HepG2 (cell line): ENCODE measurements at regions not wholly inside any gene's neighbourhood (a gene's known extent, or its start where the extent isn't known, plus 50 kb on each side); places are given as distances from the start of the nearest gene placed in this dataset.

Source experiments
- ATAC-seq: fragments of 200-7000 bp; cut with Tn5 transposase; 3 replicates; pipeline ENCODE4 v1.9.1; 2020; ENCODE audit warnings: mild to moderate bottlenecking, moderate library complexity
- BruUV-seq: library from RNA; stranded (reverse); fragments of 400-500 nt; replicated peaks from 2 replicates; lab custom pipeline; 2021; lab: Mats Ljungman, UMichigan
- CTCF ChIA-PET: fragments of 300-600 bp; formaldehyde crosslinking; extraction: SDS; loops from one replicate; lab custom pipeline; 2021; ENCODE audit warnings: low total read pairs, inconsistent platforms, low intra/inter-chr PET ratio; lab: Yijun Ruan, JAX
- POLR2A ChIA-PET: fragments of 350-600 bp; sonication (Branson Sonifier 250); formaldehyde crosslinking; loops from one replicate; lab custom pipeline; 2020; ENCODE audit warnings: antibody characterized with exemption, inconsistent platforms; lab: Yijun Ruan, JAX
- DNase-seq: peaks from one replicate; pipeline ENCODE4 v3.0.0-alpha.2; 2015; ENCODE audit warnings: low spot score
- FAIRE-seq: peaks from 3 replicates; lab custom pipeline; 2011; peaks lifted over from hg19 to GRCh38; lab: Jason Lieb, UNC
- H2AFZ ChIP-seq: one replicate; pipeline ENCODE4 v1.6.1; 2011; ENCODE audit warnings: low read length, inconsistent platforms
- H3K27ac ChIP-seq: fragments of 300-600 bp; 3 replicates; pipeline ENCODE4 v1.8.0; 2011; ENCODE audit warnings: mixed run types, mild to moderate bottlenecking, mixed read lengths, low read length, inconsistent platforms; ENCODE audit not compliant: insufficient read depth; ENCODE audit errors: extremely low read length
- H3K27me3 ChIP-seq, 2 experiments: fragments of 200-600 bp in 1 of 2; 2 replicates in 1 of 2; 3 replicates in 1 of 2; pipeline versions ENCODE4 v1.6.0 to v1.8.0; 2011; ENCODE audit warnings: low read length in 2 of 2, mild to moderate bottlenecking in 2 of 2, moderate library complexity in 2 of 2, inconsistent platforms in 1 of 2; ENCODE audit not compliant: insufficient read depth in 2 of 2, control insufficient read depth in 1 of 2
- H3K36me3 ChIP-seq, 2 experiments: fragments of 200-600 bp in 1 of 2; replicated peaks in 1 of 2; 2 replicates in 1 of 2; 3 replicates in 1 of 2; pipeline versions ENCODE4 v1.5.1 to v1.8.0; 2011; ENCODE audit warnings: low read length in 2 of 2, inconsistent platforms in 1 of 2; ENCODE audit not compliant: insufficient read depth in 2 of 2, control insufficient read depth in 1 of 2
- H3K4me1 ChIP-seq: 2 replicates; pipeline ENCODE4 v1.5.1; 2012; ENCODE audit warnings: low read length, inconsistent platforms; ENCODE audit not compliant: insufficient read depth
- H3K4me2 ChIP-seq: 2 replicates; pipeline ENCODE4 v1.6.0; 2011; ENCODE audit warnings: low read depth, low read length, inconsistent platforms
- H3K4me3 ChIP-seq, 3 experiments: fragments of 200-600 bp in 1 of 3; sonication (generic), shearing (Covaris generic) in 1 of 3; replicated peaks in 1 of 3; 2 replicates each; pipeline ENCODE4 v1.5.1; 2011 to 2016; ENCODE audit warnings: low read length in 3 of 3, inconsistent platforms in 2 of 3, low read depth in 2 of 3, mild to moderate bottlenecking in 2 of 3, control low read depth in 1 of 3, mixed read lengths in 1 of 3; ENCODE audit not compliant: insufficient read depth in 1 of 3
- H3K79me2 ChIP-seq: one replicate; pipeline ENCODE4 v1.6.1; 2011; ENCODE audit warnings: low read length, inconsistent platforms; ENCODE audit not compliant: insufficient read depth
- H3K9ac ChIP-seq: 2 replicates; pipeline ENCODE4 v1.6.0; 2011; ENCODE audit warnings: mild to moderate bottlenecking, low read depth, low read length, inconsistent platforms; ENCODE audit not compliant: insufficient read depth
- H3K9me3 ChIP-seq: 2 replicates; pipeline ENCODE4 v1.5.1; 2012; ENCODE audit warnings: mild to moderate bottlenecking, low read length
- H4K20me1 ChIP-seq: 2 replicates; pipeline ENCODE4 v1.6.0; 2011; ENCODE audit warnings: inconsistent platforms, mild to moderate bottlenecking, low read length, moderate library complexity; ENCODE audit not compliant: insufficient read depth
- ARID2 ChIP-seq: sonication (generic); formaldehyde crosslinking; IDR thresholded peaks from 2 replicates; pipeline ENCODE4 v1.8.1; 2022; ENCODE audit warnings: mild to moderate bottlenecking, missing genetic modification reagents, borderline replicate concordance
- CREM ChIP-seq, 2 experiments: sonication (generic) in 1 of 2; formaldehyde crosslinking in 1 of 2; IDR thresholded peaks; 2 replicates each; pipeline versions ENCODE4 v1.4.0 to v1.6.1; 2016 to 2020; ENCODE audit warnings: antibody characterized with exemption in 1 of 2, mild to moderate bottlenecking in 1 of 2, missing genetic modification reagents in 1 of 2
- CTCF ChIP-seq: sonication (generic); formaldehyde crosslinking; IDR thresholded peaks from 2 replicates; pipeline ENCODE4 v1.5.0; 2020; ENCODE audit warnings: mild to moderate bottlenecking, missing genetic modification reagents, moderate library complexity
- FOXK1 ChIP-seq: sonication (generic); formaldehyde crosslinking; IDR thresholded peaks from 2 replicates; pipeline ENCODE4 v1.4.0; 2020; ENCODE audit warnings: low read depth, missing genetic modification reagents, borderline replicate concordance
- NFIB ChIP-seq: sonication (generic); formaldehyde crosslinking; IDR thresholded peaks from 2 replicates; pipeline ENCODE4 v1.9.0; 2021; ENCODE audit warnings: missing genetic modification reagents, mild to moderate bottlenecking, borderline replicate concordance
- RAD21 ChIP-seq: fragments of 450-650 bp; formaldehyde crosslinking; IDR thresholded peaks from 2 replicates; pipeline ENCODE4 v1.5.0; 2020; ENCODE audit warnings: mild to moderate bottlenecking
- SATB2 ChIP-seq: sonication (generic); formaldehyde crosslinking; IDR thresholded peaks from 2 replicates; pipeline ENCODE4 v1.5.0; 2020; ENCODE audit warnings: missing genetic modification reagents
- SMC3 ChIP-seq: IDR thresholded peaks from 2 replicates; pipeline ENCODE4 v1.6.1; 2011; ENCODE audit warnings: low read length, improper control_type of control experiment
- STAG1 ChIP-seq: sonication (generic); formaldehyde crosslinking; IDR thresholded peaks from 2 replicates; pipeline ENCODE4 v1.4.0; 2020; ENCODE audit warnings: missing genetic modification reagents
- ZFYVE20 ChIP-seq: sonication (generic); formaldehyde crosslinking; IDR thresholded peaks from 2 replicates; pipeline ENCODE4 v1.8.0; 2023; ENCODE audit warnings: low read depth, mild to moderate bottlenecking, moderate library complexity, missing genetic modification reagents, borderline replicate concordance
- ZNF207 ChIP-seq: fragments of 450-650 bp; IDR thresholded peaks from 2 replicates; pipeline ENCODE4 v1.6.1; 2016; ENCODE audit warnings: antibody characterized with exemption, borderline replicate concordance
- ZNF367 ChIP-seq: sonication (generic); formaldehyde crosslinking; IDR thresholded peaks from 2 replicates; pipeline ENCODE4 v1.4.0; 2020; ENCODE audit warnings: missing genetic modification reagents, borderline replicate concordance
- ZSCAN12 ChIP-seq: sonication (generic); formaldehyde crosslinking; IDR thresholded peaks from 2 replicates; pipeline ENCODE4 v1.9.0; 2021; ENCODE audit warnings: mild to moderate bottlenecking, missing genetic modification reagents
- WGBS: methylation state at CpG from one replicate; pipeline ENCODE4 v1.1.6; 2017; ENCODE audit warnings: low lambda C conversion rate; 5-methylcytosine and 5-hydroxymethylcytosine counted together
- in situ Hi-C: cut with HindIII; loops from 2 replicates; pipeline ENCODE4 v1.10.0; 2017; ENCODE audit warnings: low pct_unique_long_range_greater_than_20kb; ENCODE audit not compliant: extremely low pct_ligation_motif_present
- intact Hi-C: fragments of 100-400 bp; cut with micrococcal nuclease; formaldehyde crosslinking; loops from one replicate; pipeline ENCODE4 v1.10.0; 2022; ENCODE audit not compliant: unreplicated experiment

GRCh38 chr5:86679529-86679928 lies 61.8 kb downstream of the COX7C start:
- FAIRE-seq (no peak), ATAC-seq (peak; percentile 73), DNase-seq (peak; percentile 45)
- POLR2A ChIA-PET, result no interaction called here
- H3K4me2 ChIP-seq, result no peak overlapping the region
- no peak overlapping the region for H3K27ac ChIP-seq
- in situ Hi-C loops, result no loop called here
- no peaks in the 10 kb centered on the region for H3K9me3 ChIP-seq
- no peaks in the 10 kb centered on the region for H3K79me2 ChIP-seq
- BruUV-seq, result no TSS peak
- H3K4me1 ChIP-seq, result no peaks in the 10 kb centered on the region
- H3K9ac ChIP-seq, result no peak overlapping the region
- no peak overlapping the region for H3K4me3 ChIP-seq
- H3K27me3 ChIP-seq, result no peaks in the 10 kb centered on the region
- no peaks in the 10 kb centered on the region for H3K36me3 ChIP-seq
- WGBS, result 0% methylated on average over 1 of the region's 1 CpG
- intact Hi-C loops, result loop anchor here (5.0 to 10.0 kb wide), 3 partner anchors 115 to 333 kb away; no protein-coding TSS in a partner anchor
- H2AFZ ChIP-seq, result no peak overlapping the region
- TF ChIP-seq ZFYVE20 (CRISPR knock-in tag) (no peak), SATB2 (CRISPR knock-in tag) (no peak), NFIB (CRISPR knock-in tag) (no peak), RAD21 (CRISPR knock-in tag) (peak; percentile 42; the same call in 1 of the 2 replicates), ZNF367 (CRISPR knock-in tag) (no peak), SMC3 (peak; percentile 34; the same call in 1 of the 2 replicates), ZSCAN12 (CRISPR knock-in tag) (no peak), ZNF207 (no peak), CTCF (CRISPR knock-in tag) (peak; percentile 67), STAG1 (CRISPR knock-in tag) (peak; percentile 72), FOXK1 (CRISPR knock-in tag) (no peak), CREM (IDR thresholded peaks at IDR 0.05) (no peak), CREM (CRISPR knock-in tag; IDR thresholded peaks at IDR 0.05) (no peak), ARID2 (CRISPR knock-in tag) (no peak)
- no peaks in the 10 kb centered on the region for H4K20me1 ChIP-seq
- CTCF ChIA-PET, result no interaction called here
